HG02852 (cell line): ENCODE measurements at regions not wholly inside any gene's neighbourhood (a gene's known extent, or its start where the extent isn't known, plus 50 kb on each side); places are given as distances from the start of the nearest gene placed in this dataset.
"Not testable (repeated sequence)": the region's sequence is repeated elsewhere in the genome, so short reads cannot be mapped to it uniquely, and the experiment has no call there.

Source experiments
- ATAC-seq: cut with Tn5 transposase; IDR thresholded peaks from one replicate; pipeline ENCODE4 v1.9.1; 2021; ENCODE audit warnings: mild to moderate bottlenecking, moderate library complexity; ENCODE audit not compliant: unreplicated experiment

GRCh38 chr5:66234241-66234640, 90.1 kb downstream of the SREK1 start:
- ATAC-seq: no peak

- no peak for ATAC-seq
These were observed 94.3 kb downstream of the SREK1 start for GRCh38 chr5:66238435-66238834.

- ATAC-seq: no peak
These were observed 94.9 kb downstream of the SREK1 start for GRCh38 chr5:66239034-66239433.

GRCh38 chr5:66241136-66241825, 97.2 kb downstream of the SREK1 start:
- no peak for ATAC-seq

- ATAC-seq: no peak
These were observed 98.1 kb downstream of the SREK1 start for GRCh38 chr5:66242050-66242715.

- ATAC-seq: no peak
These were observed 102.5 kb downstream of the SREK1 start for GRCh38 chr5:66246608-66247007.

GRCh38 chr5:66247176-66247960, 103.3 kb downstream of the SREK1 start:
- ATAC-seq: no peak

- ATAC-seq: no peak
These were observed 104.8 kb downstream of the SREK1 start for GRCh38 chr5:66248874-66249273.

- no peak for ATAC-seq
These were observed 105.8 kb downstream of the SREK1 start for GRCh38 chr5:66249920-66250319.

- ATAC-seq: no peak
These were observed 108.7 kb downstream of the SREK1 start for GRCh38 chr5:66252849-66253248.

GRCh38 chr5:66255714-66256113, 111.6 kb downstream of the SREK1 start:
- ATAC-seq: no peak

GRCh38 chr5:66273121-66273520, 129.0 kb downstream of the SREK1 start:
- no peak for ATAC-seq

GRCh38 chr5:66276986-66277385, 132.9 kb downstream of the SREK1 start:
- no peak for ATAC-seq

- no peak for ATAC-seq
These were observed 133.9 kb downstream of the SREK1 start for GRCh38 chr5:66277981-66278380.

- no peak for ATAC-seq
These were observed 137.2 kb downstream of the SREK1 start for GRCh38 chr5:66281294-66281693.

- no peak for ATAC-seq
These were observed 140.7 kb downstream of the SREK1 start for GRCh38 chr5:66284588-66285342.

GRCh38 chr5:66285343-66285922, 141.3 kb downstream of the SREK1 start:
- no peak for ATAC-seq

GRCh38 chr5:66291771-66292170, 147.7 kb downstream of the SREK1 start:
- no peak for ATAC-seq

GRCh38 chr5:66293851-66294250, 149.8 kb downstream of the SREK1 start:
- ATAC-seq: not testable (repeated sequence)

GRCh38 chr5:66299463-66299862, 155.4 kb downstream of the SREK1 start:
- ATAC-seq: no peak

GRCh38 chr5:66302344-66302743, 158.2 kb downstream of the SREK1 start:
- no peak for ATAC-seq
